HEK293 (cell line): ENCODE measurements at regions not wholly inside any gene's neighbourhood (a gene's known extent, or its start where the extent isn't known, plus 50 kb on each side); places are given as distances from the start of the nearest gene placed in this dataset.

ENCODE experiments used
- CTCF ChIA-PET: fragments of 350-600 bp; formaldehyde crosslinking; extraction: SDS; loops from one replicate; lab custom pipeline; 2021; ENCODE audit warnings: antibody characterized with exemption; lab: Yijun Ruan, JAX
- POLR2A ChIA-PET: fragments of 300-600 bp; formaldehyde crosslinking; extraction: SDS; loops from one replicate; lab custom pipeline; 2020; ENCODE audit warnings: antibody characterized with exemption, inconsistent platforms; lab: Yijun Ruan, JAX
- H3K27ac ChIP-seq: fragments of 200-500 bp; sonication (Bioruptor generic); 2 replicates; pipeline ENCODE4 v1.5.1; 2014; ENCODE audit warnings: low read depth, low read length, control low read depth, inconsistent platforms; ENCODE audit errors: extremely low read depth
- H3K36me3 ChIP-seq, 2 experiments: fragments of 200-500 bp in 1 of 2; sonication (Bioruptor generic) in 1 of 2; 1 replicate in 1 of 2; 2 replicates in 1 of 2; pipeline ENCODE4 v1.5.1; 2014 to 2017; ENCODE audit warnings: inconsistent platforms in 2 of 2, low read length in 2 of 2; ENCODE audit not compliant: control insufficient read depth in 2 of 2, insufficient read depth in 1 of 2
- H3K4me1 ChIP-seq: fragments of 200-500 bp; sonication (Bioruptor generic); 2 replicates; pipeline ENCODE4 v1.5.1; 2014; ENCODE audit warnings: mild to moderate bottlenecking, low read length, inconsistent platforms; ENCODE audit not compliant: control insufficient read depth, insufficient read depth
- H3K4me3 ChIP-seq: 2 replicates; pipeline ENCODE4 v1.5.1; 2011; ENCODE audit warnings: low read depth, mild to moderate bottlenecking, control low read depth, low read length, moderate library complexity
- H3K9me3 ChIP-seq: fragments of 200-500 bp; sonication (Bioruptor generic); 2 replicates; pipeline ENCODE4 v1.5.1; 2014; ENCODE audit warnings: low read depth, low read length, inconsistent platforms; ENCODE audit not compliant: control insufficient read depth, insufficient read depth
- KLF1 ChIP-seq: fragments of 450-650 bp; formaldehyde crosslinking; IDR thresholded peaks from 2 replicates; pipeline ENCODE4 v1.5.1; 2016; ENCODE audit warnings: missing biosample characterization, missing genetic modification characterization
- OSR2 ChIP-seq: fragments of 450-650 bp; formaldehyde crosslinking; IDR thresholded peaks from 2 replicates; pipeline ENCODE4 v1.5.1; 2016; ENCODE audit warnings: missing biosample characterization, missing genetic modification characterization
- RBAK ChIP-seq: fragments of 450-650 bp; formaldehyde crosslinking; IDR thresholded peaks from 2 replicates; pipeline ENCODE4 v1.5.1; 2016; ENCODE audit warnings: missing biosample characterization, missing genetic modification characterization
- ZIC2 ChIP-seq: fragments of 450-650 bp; formaldehyde crosslinking; IDR thresholded peaks from 2 replicates; pipeline ENCODE4 v1.5.1; 2016; ENCODE audit warnings: missing biosample characterization, missing genetic modification characterization
- ZNF114 ChIP-seq: fragments of 450-650 bp; formaldehyde crosslinking; IDR thresholded peaks from 2 replicates; pipeline ENCODE4 v1.5.0; 2017; ENCODE audit warnings: missing biosample characterization, missing genetic modification characterization
- ZNF202 ChIP-seq: fragments of 450-650 bp; formaldehyde crosslinking; IDR thresholded peaks from 2 replicates; pipeline ENCODE4 v1.5.1; 2016; ENCODE audit warnings: missing biosample characterization, missing genetic modification characterization, borderline replicate concordance
- ZNF423 ChIP-seq: fragments of 450-650 bp; formaldehyde crosslinking; IDR thresholded peaks from 2 replicates; pipeline ENCODE4 v1.5.1; 2016; ENCODE audit warnings: missing biosample characterization, missing genetic modification characterization
- ZNF433 ChIP-seq: fragments of 450-650 bp; formaldehyde crosslinking; IDR thresholded peaks from 2 replicates; pipeline ENCODE4 v1.5.1; 2016; ENCODE audit warnings: missing biosample characterization, missing genetic modification characterization, low read depth
- ZNF510 ChIP-seq: fragments of 450-650 bp; formaldehyde crosslinking; IDR thresholded peaks from 2 replicates; pipeline ENCODE4 v1.5.1; 2018; ENCODE audit warnings: mild to moderate bottlenecking, missing genetic modification characterization, missing biosample characterization; ENCODE audit not compliant: insufficient replicate concordance
- ZNF560 ChIP-seq: fragments of 450-650 bp; formaldehyde crosslinking; IDR thresholded peaks from 2 replicates; pipeline ENCODE4 v1.5.1; 2017; ENCODE audit warnings: missing biosample characterization, missing genetic modification characterization, borderline replicate concordance
- ZNF596 ChIP-seq: fragments of 450-650 bp; IDR thresholded peaks from 2 replicates; pipeline ENCODE4 v1.5.0; 2018; ENCODE audit warnings: missing biosample characterization, mild to moderate bottlenecking, missing genetic modification characterization, moderate library complexity
- ZXDB ChIP-seq: fragments of 450-650 bp; formaldehyde crosslinking; IDR thresholded peaks from 2 replicates; pipeline ENCODE4 v1.5.1; 2016; ENCODE audit warnings: missing biosample characterization, missing genetic modification characterization
- TF ChIP-seq, protein P1 (sequence below): fragments of 450-650 bp; formaldehyde crosslinking; IDR thresholded peaks from 2 replicates; pipeline ENCODE4 v1.5.1; 2017; ENCODE audit warnings: missing biosample characterization, missing genetic modification characterization
- TF ChIP-seq, protein P2 (sequence below): fragments of 450-650 bp; formaldehyde crosslinking; IDR thresholded peaks from 2 replicates; pipeline ENCODE4 v1.5.1; 2016; ENCODE audit warnings: missing biosample characterization, missing genetic modification characterization, low read depth
- TF ChIP-seq, protein P3 (sequence below): fragments of 450-650 bp; formaldehyde crosslinking; IDR thresholded peaks from 2 replicates; pipeline ENCODE4 v1.5.1; 2016; ENCODE audit warnings: missing biosample characterization, missing genetic modification characterization
- TF ChIP-seq, protein P4 (sequence below): fragments of 450-650 bp; formaldehyde crosslinking; IDR thresholded peaks from 2 replicates; pipeline ENCODE4 v1.5.1; 2016; ENCODE audit warnings: missing biosample characterization, missing genetic modification characterization

DNA sequence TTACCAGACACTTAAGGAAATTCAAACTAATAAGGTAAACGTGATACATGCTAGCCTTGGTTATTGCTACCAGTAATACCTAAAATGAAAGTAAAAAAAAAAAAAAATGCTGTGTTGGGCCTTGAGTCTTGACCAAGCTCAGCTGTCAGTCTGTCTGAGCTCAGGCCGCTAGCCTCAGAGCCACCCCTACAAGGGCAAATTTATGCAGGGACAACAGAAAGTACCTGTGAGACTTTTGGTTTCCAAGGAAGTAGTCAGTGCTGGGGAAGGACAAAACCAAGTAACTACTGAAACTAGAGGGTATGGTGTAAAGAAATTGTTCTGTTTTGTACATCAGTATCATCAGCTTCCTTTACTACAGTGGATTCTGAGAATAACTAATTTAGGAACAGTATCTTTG is 134.3 kb upstream of the SLITRK5 start:
- CTCF ChIA-PET, result no interaction called here
- Histone ChIP-seq H3K9me3 (no peaks in the 10 kb centered on the region), H3K4me3 (no peak overlapping the region), H3K4me1 (no peaks in the 10 kb centered on the region), H3K36me3 (no peaks in the 10 kb centered on the region), H3K27ac (no peak overlapping the region)
- TF ChIP-seq ZNF202 (tag by site-specific recombination), result no peak
- no peak for TF ChIP-seq OSR2
- no peak for TF ChIP-seq ZNF596
- TF ChIP-seq ZIC2, result no peak
- TF ChIP-seq, protein P1, sequence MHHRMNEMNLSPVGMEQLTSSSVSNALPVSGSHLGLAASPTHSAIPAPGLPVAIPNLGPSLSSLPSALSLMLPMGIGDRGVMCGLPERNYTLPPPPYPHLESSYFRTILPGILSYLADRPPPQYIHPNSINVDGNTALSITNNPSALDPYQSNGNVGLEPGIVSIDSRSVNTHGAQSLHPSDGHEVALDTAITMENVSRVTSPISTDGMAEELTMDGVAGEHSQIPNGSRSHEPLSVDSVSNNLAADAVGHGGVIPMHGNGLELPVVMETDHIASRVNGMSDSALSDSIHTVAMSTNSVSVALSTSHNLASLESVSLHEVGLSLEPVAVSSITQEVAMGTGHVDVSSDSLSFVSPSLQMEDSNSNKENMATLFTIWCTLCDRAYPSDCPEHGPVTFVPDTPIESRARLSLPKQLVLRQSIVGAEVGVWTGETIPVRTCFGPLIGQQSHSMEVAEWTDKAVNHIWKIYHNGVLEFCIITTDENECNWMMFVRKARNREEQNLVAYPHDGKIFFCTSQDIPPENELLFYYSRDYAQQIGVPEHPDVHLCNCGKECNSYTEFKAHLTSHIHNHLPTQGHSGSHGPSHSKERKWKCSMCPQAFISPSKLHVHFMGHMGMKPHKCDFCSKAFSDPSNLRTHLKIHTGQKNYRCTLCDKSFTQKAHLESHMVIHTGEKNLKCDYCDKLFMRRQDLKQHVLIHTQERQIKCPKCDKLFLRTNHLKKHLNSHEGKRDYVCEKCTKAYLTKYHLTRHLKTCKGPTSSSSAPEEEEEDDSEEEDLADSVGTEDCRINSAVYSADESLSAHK (tag by site-specific recombination), result no peak
- no peak for TF ChIP-seq RBAK (tag by site-specific recombination)
- POLR2A ChIA-PET, result no interaction called here

DNA sequence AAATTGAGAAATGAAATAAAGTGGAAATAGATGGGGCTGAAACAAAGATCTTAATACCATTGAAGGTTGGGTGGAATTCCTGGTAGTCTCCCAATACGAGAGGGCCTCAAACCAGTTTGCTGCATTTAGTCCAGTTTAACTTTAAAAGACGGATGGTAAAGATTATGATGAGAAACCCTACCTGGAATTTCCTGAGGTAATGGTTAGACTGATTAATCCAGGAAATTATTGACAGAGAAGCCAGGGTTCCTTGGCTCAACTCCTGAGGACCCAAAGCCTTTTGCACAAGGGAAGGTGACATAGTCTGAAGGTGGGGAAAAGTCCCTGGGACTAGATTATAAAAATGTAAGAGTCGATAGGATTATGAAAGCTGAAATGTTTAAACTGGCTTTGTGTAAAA is 133.2 kb upstream of the SLITRK5 start:
- Histone ChIP-seq H3K9me3 (no peaks in the 10 kb centered on the region), H3K4me3 (no peak overlapping the region), H3K27ac (no peak overlapping the region), H3K4me1 (no peaks in the 10 kb centered on the region), H3K36me3 (no peaks in the 10 kb centered on the region)
- no peak for TF ChIP-seq ZXDB (tag by site-specific recombination)
- ChIA-PET POLR2A (no interaction called here), CTCF (no interaction called here)

DNA sequence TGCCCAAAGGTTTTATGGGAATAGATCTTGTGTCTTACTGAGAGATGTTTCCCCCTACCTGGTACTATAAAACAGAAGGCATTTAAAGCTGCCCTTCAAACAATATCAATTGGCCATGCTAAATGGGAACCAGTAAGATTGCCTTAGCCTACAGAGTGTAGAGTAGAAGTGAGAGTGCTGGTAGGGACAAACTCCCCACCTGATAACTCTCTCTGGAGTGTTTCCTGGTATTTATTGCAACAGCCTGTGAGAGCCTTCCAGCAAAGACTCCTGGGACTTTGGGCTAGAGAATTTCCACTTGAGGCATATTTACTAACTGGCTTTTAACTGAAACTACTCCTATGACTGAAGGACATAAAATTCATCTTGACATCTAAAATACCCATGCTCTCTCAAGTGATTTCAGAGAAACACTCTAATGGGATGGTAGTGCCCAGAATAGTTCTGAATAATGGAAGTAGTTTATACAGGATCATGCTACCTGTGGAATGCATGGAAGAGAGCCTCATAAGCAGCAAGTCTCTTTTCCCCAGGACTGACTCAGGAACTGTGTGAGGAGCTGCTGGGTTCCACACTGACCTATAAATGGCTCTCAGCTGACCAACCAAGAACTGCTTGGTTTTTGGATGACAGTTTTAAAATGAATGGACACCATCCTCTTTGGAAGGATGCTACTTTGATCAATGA is 132.7 kb upstream of the SLITRK5 start:
- no peak for TF ChIP-seq KLF1 (tag by site-specific recombination)
- TF ChIP-seq, protein P2, sequence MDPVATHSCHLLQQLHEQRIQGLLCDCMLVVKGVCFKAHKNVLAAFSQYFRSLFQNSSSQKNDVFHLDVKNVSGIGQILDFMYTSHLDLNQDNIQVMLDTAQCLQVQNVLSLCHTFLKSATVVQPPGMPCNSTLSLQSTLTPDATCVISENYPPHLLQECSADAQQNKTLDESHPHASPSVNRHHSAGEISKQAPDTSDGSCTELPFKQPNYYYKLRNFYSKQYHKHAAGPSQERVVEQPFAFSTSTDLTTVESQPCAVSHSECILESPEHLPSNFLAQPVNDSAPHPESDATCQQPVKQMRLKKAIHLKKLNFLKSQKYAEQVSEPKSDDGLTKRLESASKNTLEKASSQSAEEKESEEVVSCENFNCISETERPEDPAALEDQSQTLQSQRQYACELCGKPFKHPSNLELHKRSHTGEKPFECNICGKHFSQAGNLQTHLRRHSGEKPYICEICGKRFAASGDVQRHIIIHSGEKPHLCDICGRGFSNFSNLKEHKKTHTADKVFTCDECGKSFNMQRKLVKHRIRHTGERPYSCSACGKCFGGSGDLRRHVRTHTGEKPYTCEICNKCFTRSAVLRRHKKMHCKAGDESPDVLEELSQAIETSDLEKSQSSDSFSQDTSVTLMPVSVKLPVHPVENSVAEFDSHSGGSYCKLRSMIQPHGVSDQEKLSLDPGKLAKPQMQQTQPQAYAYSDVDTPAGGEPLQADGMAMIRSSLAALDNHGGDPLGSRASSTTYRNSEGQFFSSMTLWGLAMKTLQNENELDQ (tag by site-specific recombination), result no peak
- no peak for TF ChIP-seq ZNF423
- no peak for TF ChIP-seq ZNF114 (tag by site-specific recombination)
- TF ChIP-seq ZNF433, result no peak
- TF ChIP-seq, protein P3, sequence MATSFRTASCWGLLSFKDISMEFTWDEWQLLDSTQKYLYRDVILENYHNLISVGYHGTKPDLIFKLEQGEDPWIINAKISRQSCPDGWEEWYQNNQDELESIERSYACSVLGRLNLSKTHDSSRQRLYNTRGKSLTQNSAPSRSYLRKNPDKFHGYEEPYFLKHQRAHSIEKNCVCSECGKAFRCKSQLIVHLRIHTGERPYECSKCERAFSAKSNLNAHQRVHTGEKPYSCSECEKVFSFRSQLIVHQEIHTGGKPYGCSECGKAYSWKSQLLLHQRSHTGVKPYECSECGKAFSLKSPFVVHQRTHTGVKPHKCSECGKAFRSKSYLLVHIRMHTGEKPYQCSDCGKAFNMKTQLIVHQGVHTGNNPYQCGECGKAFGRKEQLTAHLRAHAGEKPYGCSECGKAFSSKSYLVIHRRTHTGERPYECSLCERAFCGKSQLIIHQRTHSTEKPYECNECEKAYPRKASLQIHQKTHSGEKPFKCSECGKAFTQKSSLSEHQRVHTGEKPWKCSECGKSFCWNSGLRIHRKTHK (tag by site-specific recombination), result no peak
- no peak for TF ChIP-seq ZNF560 (tag by site-specific recombination)
- no peak for TF ChIP-seq ZNF510 (tag by site-specific recombination)
- TF ChIP-seq, protein P4, sequence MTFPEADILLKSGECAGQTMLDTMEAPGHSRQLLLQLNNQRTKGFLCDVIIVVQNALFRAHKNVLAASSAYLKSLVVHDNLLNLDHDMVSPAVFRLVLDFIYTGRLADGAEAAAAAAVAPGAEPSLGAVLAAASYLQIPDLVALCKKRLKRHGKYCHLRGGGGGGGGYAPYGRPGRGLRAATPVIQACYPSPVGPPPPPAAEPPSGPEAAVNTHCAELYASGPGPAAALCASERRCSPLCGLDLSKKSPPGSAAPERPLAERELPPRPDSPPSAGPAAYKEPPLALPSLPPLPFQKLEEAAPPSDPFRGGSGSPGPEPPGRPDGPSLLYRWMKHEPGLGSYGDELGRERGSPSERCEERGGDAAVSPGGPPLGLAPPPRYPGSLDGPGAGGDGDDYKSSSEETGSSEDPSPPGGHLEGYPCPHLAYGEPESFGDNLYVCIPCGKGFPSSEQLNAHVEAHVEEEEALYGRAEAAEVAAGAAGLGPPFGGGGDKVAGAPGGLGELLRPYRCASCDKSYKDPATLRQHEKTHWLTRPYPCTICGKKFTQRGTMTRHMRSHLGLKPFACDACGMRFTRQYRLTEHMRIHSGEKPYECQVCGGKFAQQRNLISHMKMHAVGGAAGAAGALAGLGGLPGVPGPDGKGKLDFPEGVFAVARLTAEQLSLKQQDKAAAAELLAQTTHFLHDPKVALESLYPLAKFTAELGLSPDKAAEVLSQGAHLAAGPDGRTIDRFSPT, result no peak
- no peak overlapping the region for H3K4me3 ChIP-seq
- H3K9me3 ChIP-seq, result no peaks in the 10 kb centered on the region
- ChIA-PET POLR2A (no interaction called here), CTCF (interaction anchor here (0.6 kb wide), 1 partner anchor 1060 kb away, joined by 4 read pairs; no protein-coding TSS in a partner anchor)
- no peak overlapping the region for H3K27ac ChIP-seq
- H3K4me1 ChIP-seq, result no peaks in the 10 kb centered on the region
- no peaks in the 10 kb centered on the region for H3K36me3 ChIP-seq
